ENCODE measurements at regions not wholly inside any gene's neighbourhood (a gene's known extent, or its start where the extent isn't known, plus 50 kb on each side); places are given as distances from the start of the nearest gene placed in this dataset.

GRCh38 chr11:71358122-71358728, 90.0 kb downstream of the DHCR7 start:
- no peak overlapping the region for H3K4me3 ChIP-seq (ENCODE audit: low read depth, poor library complexity, severe bottlenecking)
- WGBS, 2 donors: 71 to 78% methylated on average over 10 of the region's 10 CpGs
- TF ChIP-seq CTCF (IDR thresholded peaks at IDR 0.05) (no peak), POLR2A (IDR thresholded peaks at IDR 0.05) (no peak)
- intact Hi-C loops (cut with DNase I; ENCODE audit: low total_unique reads): no loop called here
- DNase-seq (ENCODE audit: low spot score in 2 of 2): no peak

- WGBS, 2 donors: 86 to 87% methylated on average over 9 of the region's 9 CpGs
- intact Hi-C loops (cut with DNase I; ENCODE audit: low total_unique reads): no loop called here
- TF ChIP-seq CTCF (IDR thresholded peaks at IDR 0.05): no peak
- no peak for TF ChIP-seq POLR2A (IDR thresholded peaks at IDR 0.05)
- H3K4me3 ChIP-seq (ENCODE audit: low read depth, poor library complexity, severe bottlenecking): no peak overlapping the region
- DNase-seq (ENCODE audit: low spot score in 2 of 2): no peak
Observed at GRCh38 chr11:71357414-71357813, 90.8 kb downstream of the DHCR7 start.

GRCh38 chr11:71356904-71357303, 91.3 kb downstream of the DHCR7 start:
- no peak for DNase-seq (ENCODE audit: low spot score in 2 of 2)
- intact Hi-C loops (cut with DNase I; ENCODE audit: low total_unique reads): no loop called here
- no peak for TF ChIP-seq CTCF (IDR thresholded peaks at IDR 0.05)
- TF ChIP-seq POLR2A (IDR thresholded peaks at IDR 0.05): no peak
- WGBS, 2 donors: 65 to 68% methylated on average over 6 of the region's 6 CpGs
- H3K4me3 ChIP-seq (ENCODE audit: low read depth, poor library complexity, severe bottlenecking): no peak overlapping the region

GRCh38 chr11:71356280-71356876, 91.8 kb downstream of the DHCR7 start:
- DNase-seq (ENCODE audit: low spot score in 2 of 2): no peak
- H3K4me3 ChIP-seq (ENCODE audit: low read depth, poor library complexity, severe bottlenecking): no peak overlapping the region
- WGBS, 2 donors: 87 to 91% methylated on average over 6 of the region's 6 CpGs
- intact Hi-C loops (cut with DNase I; ENCODE audit: low total_unique reads): no loop called here
- no peak for TF ChIP-seq POLR2A (IDR thresholded peaks at IDR 0.05)
- TF ChIP-seq CTCF (IDR thresholded peaks at IDR 0.05): no peak

- no peak for DNase-seq (ENCODE audit: low spot score in 2 of 2)
- no peak for TF ChIP-seq CTCF (IDR thresholded peaks at IDR 0.05)
- TF ChIP-seq POLR2A (IDR thresholded peaks at IDR 0.05): no peak
- WGBS, 2 donors: 82 to 93% methylated on average over 2 of the region's 2 CpGs
- no peak overlapping the region for H3K4me3 ChIP-seq (ENCODE audit: low read depth, poor library complexity, severe bottlenecking)
- intact Hi-C loops (cut with DNase I; ENCODE audit: low total_unique reads): no loop called here
Observed at GRCh38 chr11:71355281-71355680, 92.9 kb downstream of the DHCR7 start.
